ENCODE measurements at regions not wholly inside any gene's neighbourhood (a gene's known extent, or its start where the extent isn't known, plus 50 kb on each side); places are given as distances from the start of the nearest gene placed in this dataset.

DNA sequence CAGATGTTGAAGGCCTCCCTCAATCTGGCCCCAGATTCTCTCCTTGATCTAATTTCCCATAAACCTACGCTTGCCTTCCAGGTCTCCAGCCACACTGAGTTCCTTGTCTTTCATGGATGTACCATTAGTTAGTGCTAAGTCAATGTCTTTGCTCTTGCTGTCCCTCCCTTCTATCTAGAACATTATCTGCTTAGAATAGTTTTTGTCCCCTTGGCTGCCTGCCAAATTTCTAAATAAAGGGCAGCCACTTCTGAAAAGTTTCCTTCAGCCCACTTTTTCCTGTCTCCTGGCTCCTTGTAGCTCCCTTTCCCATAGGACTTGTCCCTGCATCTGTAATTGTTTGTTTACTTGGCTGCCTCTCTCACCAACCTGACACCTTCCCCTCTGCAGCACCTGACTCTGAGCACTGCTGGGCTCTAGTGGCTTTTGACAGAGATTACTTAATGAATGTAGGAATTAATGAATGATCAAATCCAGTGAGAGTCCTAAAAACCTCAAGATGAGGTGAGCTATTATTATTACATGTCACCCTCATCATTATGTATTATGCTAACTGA is 58.3 kb downstream of the CXCL12 start:
- Histone ChIP-seq H3K4me1 (no peaks in the 10 kb centered on the region), H3K36me3 (no peaks in the 10 kb centered on the region), H3K27ac (no peak overlapping the region), H3K9me3 (no peaks in the 10 kb centered on the region), H3K27me3 (no peaks in the 10 kb centered on the region), H3K4me3 (no peak overlapping the region)
- TF ChIP-seq CTCF (IDR thresholded peaks at IDR 0.05): no peak
- no peak for TF ChIP-seq EP300 (IDR thresholded peaks at IDR 0.05)
- WGBS, 2 donors: 48 to 79% methylated on average over 1 of the region's 1 CpG
- DNase-seq (ENCODE audit: low spot score in 2 of 2): no peak

- H3K27ac ChIP-seq: no peak overlapping the region
- H3K9me3 ChIP-seq: no peaks in the 10 kb centered on the region
- no peak overlapping the region for H3K4me3 ChIP-seq
- no peaks in the 10 kb centered on the region for H3K27me3 ChIP-seq
- WGBS, 2 donors: 73 to 88% methylated on average over 6 of the region's 6 CpGs
- no peak for TF ChIP-seq EP300 (IDR thresholded peaks at IDR 0.05)
- TF ChIP-seq CTCF (IDR thresholded peaks at IDR 0.05): no peak
- TF ChIP-seq POLR2A (IDR thresholded peaks at IDR 0.05): no peak
- H3K4me1 ChIP-seq: no peaks in the 10 kb centered on the region
- no peak for DNase-seq (ENCODE audit: low spot score in 2 of 2)
- no peaks in the 10 kb centered on the region for H3K36me3 ChIP-seq
These were observed 59.1 kb downstream of the CXCL12 start for GRCh38 chr10:44325596-44326307.

GRCh38 chr10:44325157-44325556 is 59.7 kb downstream of the CXCL12 start:
- no peak for TF ChIP-seq POLR2A (IDR thresholded peaks at IDR 0.05)
- TF ChIP-seq EP300 (IDR thresholded peaks at IDR 0.05): no peak
- TF ChIP-seq CTCF (IDR thresholded peaks at IDR 0.05): no peak
- no peak overlapping the region for H3K27ac ChIP-seq
- DNase-seq (ENCODE audit: low spot score in 2 of 2): no peak
- H3K9me3 ChIP-seq: no peaks in the 10 kb centered on the region
- H3K4me3 ChIP-seq: no peak overlapping the region
- H3K4me1 ChIP-seq: no peaks in the 10 kb centered on the region
- 86% methylated on average over 3 of the region's 3 CpGs for WGBS, 2 donors
- no peaks in the 10 kb centered on the region for H3K27me3 ChIP-seq
- H3K36me3 ChIP-seq: no peaks in the 10 kb centered on the region

DNA sequence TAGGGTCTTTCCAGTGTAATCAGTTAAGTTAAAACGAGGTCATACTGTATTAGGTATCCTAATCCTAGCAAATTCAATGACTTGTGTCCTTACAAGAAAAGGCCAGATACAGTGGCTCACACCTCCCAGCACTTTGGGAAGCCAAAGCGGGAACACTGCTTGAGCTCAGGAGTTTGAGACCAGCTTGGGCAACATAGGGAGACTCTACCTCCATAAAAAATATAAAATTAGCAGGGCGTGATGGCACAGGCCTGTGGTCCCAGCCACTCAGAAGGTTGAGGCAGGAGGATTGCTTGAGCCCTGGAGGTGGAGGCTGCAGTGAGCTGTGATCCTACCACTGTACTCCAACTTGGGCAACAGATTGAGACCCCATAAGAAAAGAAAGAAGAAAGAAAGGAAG is 61.1 kb downstream of the CXCL12 start:
- TF ChIP-seq CTCF (IDR thresholded peaks at IDR 0.05): no peak
- no peak for TF ChIP-seq POLR2A (IDR thresholded peaks at IDR 0.05)
- TF ChIP-seq EP300 (IDR thresholded peaks at IDR 0.05): no peak
- WGBS, 2 donors: 88 to 92% methylated on average over 3 of the region's 3 CpGs
- no peaks in the 10 kb centered on the region for H3K9me3 ChIP-seq
- no peak overlapping the region for H3K4me3 ChIP-seq
- no peaks in the 10 kb centered on the region for H3K4me1 ChIP-seq
- no peak for DNase-seq (ENCODE audit: low spot score in 2 of 2)
- no peaks in the 10 kb centered on the region for H3K36me3 ChIP-seq
- H3K27ac ChIP-seq: no peak overlapping the region
- no peaks in the 10 kb centered on the region for H3K27me3 ChIP-seq

DNA sequence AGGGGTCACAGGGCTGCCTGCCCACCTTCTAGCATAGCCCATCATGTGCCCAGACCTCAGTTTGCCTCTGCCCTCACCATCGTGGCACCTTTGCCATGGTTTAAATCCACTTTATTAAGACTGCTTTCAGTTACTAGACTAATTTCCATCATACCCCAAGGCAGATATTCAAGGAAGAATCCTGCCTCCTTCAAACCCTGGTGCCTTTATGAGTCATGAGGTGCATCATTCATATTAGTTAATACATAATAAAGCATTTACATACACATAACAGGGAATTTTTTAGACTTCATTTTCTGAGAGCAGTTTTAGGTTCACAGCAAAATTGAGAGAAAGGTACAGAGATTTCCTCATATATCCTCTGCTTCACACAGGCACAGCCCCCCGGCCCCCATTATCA is 62.8 kb downstream of the CXCL12 start:
- H3K4me1 ChIP-seq: no peaks in the 10 kb centered on the region
- DNase-seq (ENCODE audit: low spot score in 2 of 2): no peak
- H3K27ac ChIP-seq: no peak overlapping the region
- no peaks in the 10 kb centered on the region for H3K9me3 ChIP-seq
- 78 to 88% methylated on average over 2 of the region's 2 CpGs for WGBS, 2 donors
- TF ChIP-seq CTCF (IDR thresholded peaks at IDR 0.05) (no peak), POLR2A (IDR thresholded peaks at IDR 0.05) (no peak), EP300 (IDR thresholded peaks at IDR 0.05) (no peak)
- no peaks in the 10 kb centered on the region for H3K27me3 ChIP-seq
- H3K36me3 ChIP-seq: no peaks in the 10 kb centered on the region
- H3K4me3 ChIP-seq: no peak overlapping the region

Data from tibial nerve (tissue), 4 donors.